Lower leg skin (tissue), 3 donors: ENCODE measurements at regions not wholly inside any gene's neighbourhood (a gene's known extent, or its start where the extent isn't known, plus 50 kb on each side); places are given as distances from the start of the nearest gene placed in this dataset.

ENCODE experiments used
- CTCF ChIP-seq, 3 donors: fragments of 450-650 bp; IDR thresholded peaks; one replicate each; pipeline ENCODE4 v1.5.1; 2016; ENCODE audit warnings: antibody characterized with exemption in 3 of 3, mild to moderate bottlenecking in 3 of 3, moderate library complexity in 2 of 3
- POLR2A ChIP-seq, 2 donors: fragments of 450-650 bp; IDR thresholded peaks; one replicate each; pipeline ENCODE4 v1.6.1; 2016 to 2017; ENCODE audit warnings: antibody characterized with exemption in 2 of 2, mild to moderate bottlenecking in 1 of 2, moderate library complexity in 1 of 2

GRCh38 chr15:91408476-91409076 is 308.5 kb downstream of the SV2B start:
- TF ChIP-seq CTCF (IDR thresholded peaks at IDR 0.05) (no peak), POLR2A (IDR thresholded peaks at IDR 0.05) (no peak)
